Neural progenitor cell (in vitro differentiated cells): ENCODE measurements at regions not wholly inside any gene's neighbourhood (a gene's known extent, or its start where the extent isn't known, plus 50 kb on each side); places are given as distances from the start of the nearest gene placed in this dataset.

ENCODE experiments used
- DNase-seq: peaks from one replicate; pipeline ENCODE4 v3.0.0-alpha.2; 2016; ENCODE audit warnings: low spot score
- H2AFZ ChIP-seq: fragments of 200-600 bp; sonication (generic); replicated peaks from 2 replicates; pipeline ENCODE4 v1.6.1; 2016; ENCODE audit warnings: antibody characterized with exemption
- H3F3A ChIP-seq: fragments of 200-600 bp; sonication (generic); 2 replicates; pipeline ENCODE4 v1.6.1; 2016; ENCODE audit warnings: antibody characterized with exemption, low read depth
- H3K27ac ChIP-seq: fragments of 200-600 bp; sonication (generic); 2 replicates; pipeline ENCODE4 v1.5.1; 2016; ENCODE audit warnings: mild to moderate bottlenecking
- H3K27me3 ChIP-seq: fragments of 200-600 bp; sonication (generic); 2 replicates; pipeline ENCODE4 v1.6.1; 2016; ENCODE audit warnings: mild to moderate bottlenecking, moderate library complexity
- H3K36me3 ChIP-seq: fragments of 200-600 bp; sonication (generic); 2 replicates; pipeline ENCODE4 v1.5.1; 2016
- H3K4me1 ChIP-seq: fragments of 200-600 bp; sonication (generic); 2 replicates; pipeline ENCODE4 v1.6.1; 2016; ENCODE audit warnings: mixed run types
- H3K4me2 ChIP-seq: fragments of 200-600 bp; sonication (generic); 2 replicates; pipeline ENCODE4 v1.6.1; 2016
- H3K4me3 ChIP-seq: fragments of 200-600 bp; sonication (generic); 2 replicates; pipeline ENCODE4 v1.5.1; 2016
- H3K79me2 ChIP-seq: fragments of 200-600 bp; sonication (generic); 2 replicates; pipeline ENCODE4 v1.6.1; 2016; ENCODE audit warnings: low read depth
- H3K9ac ChIP-seq: fragments of 200-600 bp; sonication (generic); 2 replicates; pipeline ENCODE4 v1.6.1; 2016
- H3K9me3 ChIP-seq: fragments of 200-600 bp; sonication (generic); 2 replicates; pipeline ENCODE4 v1.5.1; 2016; ENCODE audit warnings: low read depth
- H4K20me1 ChIP-seq: fragments of 200-600 bp; sonication (generic); 2 replicates; pipeline ENCODE4 v1.6.1; 2016; ENCODE audit warnings: low read depth
- H3K27ac Mint-ChIP-seq: 3 replicates; pipeline ENCODE4 v1.8.0; 2021; ENCODE audit warnings: mixed read lengths
- H3K27me3 Mint-ChIP-seq: 2 replicates; pipeline ENCODE4 v1.8.0; 2022; ENCODE audit warnings: low read depth, mild to moderate bottlenecking, inconsistent platforms, moderate library complexity, mixed read lengths; ENCODE audit not compliant: insufficient read depth
- H3K36me3 Mint-ChIP-seq: 3 replicates; pipeline ENCODE4 v1.8.0; 2021; ENCODE audit warnings: mixed read lengths
- H3K4me1 Mint-ChIP-seq: 3 replicates; pipeline ENCODE4 v1.8.0; 2021; ENCODE audit warnings: mixed read lengths
- H3K4me3 Mint-ChIP-seq: 3 replicates; pipeline ENCODE4 v1.8.0; 2021; ENCODE audit warnings: mild to moderate bottlenecking, moderate library complexity, mixed read lengths
- H3K9me3 Mint-ChIP-seq: 3 replicates; pipeline ENCODE4 v1.8.0; 2020; ENCODE audit warnings: mixed read lengths
- EZH2 ChIP-seq: fragments of 200-600 bp; sonication (generic); IDR thresholded peaks from 2 replicates; pipeline ENCODE4 v1.6.1; 2017; ENCODE audit warnings: antibody characterized with exemption, mild to moderate bottlenecking, moderate library complexity
- EZH2phosphoT487 ChIP-seq: fragments of 200-600 bp; sonication (generic); IDR thresholded peaks from 2 replicates; pipeline ENCODE4 v1.6.1; 2017; ENCODE audit warnings: antibody characterized with exemption
- TF ChIP-seq, protein P1 (sequence below): fragments of 200-600 bp; sonication (generic); IDR thresholded peaks from 2 replicates; pipeline ENCODE4 v1.5.1; 2017; ENCODE audit warnings: antibody characterized with exemption, mild to moderate bottlenecking

DNA sequence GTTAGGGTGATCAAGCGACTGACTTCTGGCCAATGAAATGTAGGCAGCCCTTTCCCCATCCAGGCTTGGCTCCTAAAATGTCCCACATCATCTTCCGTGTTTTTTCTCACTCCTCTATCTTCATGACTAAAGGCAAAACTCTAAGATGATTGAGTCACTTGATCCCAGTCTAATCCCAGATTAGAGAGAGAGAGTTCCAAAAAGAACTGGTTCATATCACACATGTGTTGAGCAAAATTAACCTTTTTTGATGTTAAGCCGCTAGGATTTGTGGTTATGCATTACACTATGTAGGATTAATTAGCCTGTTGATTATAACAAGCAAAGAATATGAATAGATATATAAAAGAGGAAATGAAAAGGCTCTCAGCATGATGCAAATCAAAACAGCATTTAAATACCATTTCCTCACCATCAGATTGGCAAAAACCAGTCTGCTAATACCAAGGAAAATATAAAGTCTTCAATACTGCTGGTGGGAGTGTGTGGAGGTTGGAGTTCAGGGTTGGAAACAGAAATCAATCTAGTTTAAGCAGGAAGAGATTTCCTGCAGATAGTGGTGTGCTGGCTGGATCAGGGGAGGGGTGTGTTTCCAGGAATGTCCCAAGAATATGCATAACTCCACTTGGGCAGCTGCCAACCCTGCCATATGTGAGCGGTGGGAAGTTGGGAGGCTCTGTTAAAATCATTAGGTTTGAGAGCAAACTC, 187.6 kb upstream of the S1PR3 start:
- no peak overlapping the region for H2AFZ ChIP-seq
- Mint-ChIP-seq H3K4me1 (peaks cover 14% of the 10 kb centered on the region), H3K36me3 (no peaks in the 10 kb centered on the region), H3K4me3 (no peak overlapping the region), H3K27ac (no peak overlapping the region), H3K27me3 (peaks cover 6% of the 10 kb centered on the region), H3K9me3 (peaks cover 3% of the 10 kb centered on the region)
- H3K9me3 ChIP-seq, result no peaks in the 10 kb centered on the region
- H3K4me2 ChIP-seq, result no peak overlapping the region
- H3K27me3 ChIP-seq, result no peaks in the 10 kb centered on the region
- no peaks in the 10 kb centered on the region for H4K20me1 ChIP-seq
- no peak for DNase-seq
- TF ChIP-seq, protein P1, sequence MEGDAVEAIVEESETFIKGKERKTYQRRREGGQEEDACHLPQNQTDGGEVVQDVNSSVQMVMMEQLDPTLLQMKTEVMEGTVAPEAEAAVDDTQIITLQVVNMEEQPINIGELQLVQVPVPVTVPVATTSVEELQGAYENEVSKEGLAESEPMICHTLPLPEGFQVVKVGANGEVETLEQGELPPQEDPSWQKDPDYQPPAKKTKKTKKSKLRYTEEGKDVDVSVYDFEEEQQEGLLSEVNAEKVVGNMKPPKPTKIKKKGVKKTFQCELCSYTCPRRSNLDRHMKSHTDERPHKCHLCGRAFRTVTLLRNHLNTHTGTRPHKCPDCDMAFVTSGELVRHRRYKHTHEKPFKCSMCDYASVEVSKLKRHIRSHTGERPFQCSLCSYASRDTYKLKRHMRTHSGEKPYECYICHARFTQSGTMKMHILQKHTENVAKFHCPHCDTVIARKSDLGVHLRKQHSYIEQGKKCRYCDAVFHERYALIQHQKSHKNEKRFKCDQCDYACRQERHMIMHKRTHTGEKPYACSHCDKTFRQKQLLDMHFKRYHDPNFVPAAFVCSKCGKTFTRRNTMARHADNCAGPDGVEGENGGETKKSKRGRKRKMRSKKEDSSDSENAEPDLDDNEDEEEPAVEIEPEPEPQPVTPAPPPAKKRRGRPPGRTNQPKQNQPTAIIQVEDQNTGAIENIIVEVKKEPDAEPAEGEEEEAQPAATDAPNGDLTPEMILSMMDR, result no peak
- TF ChIP-seq EZH2phosphoT487, result no peak
- TF ChIP-seq EZH2, result no peak
- no peak overlapping the region for H3K27ac ChIP-seq
- H3K4me3 ChIP-seq, result no peak overlapping the region
- no peaks in the 10 kb centered on the region for H3K36me3 ChIP-seq
- H3F3A ChIP-seq, result no peaks in the 10 kb centered on the region
- no peaks in the 10 kb centered on the region for H3K4me1 ChIP-seq
- H3K79me2 ChIP-seq, result no peaks in the 10 kb centered on the region
- H3K9ac ChIP-seq, result no peak overlapping the region

- Histone ChIP-seq H3K4me2 (no peak overlapping the region), H4K20me1 (no peaks in the 10 kb centered on the region), H3K27me3 (no peaks in the 10 kb centered on the region), H3K9ac (no peak overlapping the region), H3F3A (no peaks in the 10 kb centered on the region), H3K79me2 (no peaks in the 10 kb centered on the region), H3K4me1 (no peaks in the 10 kb centered on the region), H3K9me3 (no peaks in the 10 kb centered on the region), H3K27ac (no peak overlapping the region), H2AFZ (no peak overlapping the region), H3K4me3 (no peak overlapping the region), H3K36me3 (no peaks in the 10 kb centered on the region)
- H3K9me3 Mint-ChIP-seq, result peaks cover 3% of the 10 kb centered on the region
- H3K36me3 Mint-ChIP-seq, result no peaks in the 10 kb centered on the region
- H3K4me3 Mint-ChIP-seq, result no peak overlapping the region
- peaks cover 14% of the 10 kb centered on the region for H3K4me1 Mint-ChIP-seq
- TF ChIP-seq EZH2phosphoT487 (no peak), EZH2 (no peak)
- TF ChIP-seq, protein P1, result no peak
- H3K27me3 Mint-ChIP-seq, result peaks cover 6% of the 10 kb centered on the region
- no peak overlapping the region for H3K27ac Mint-ChIP-seq
- no peak for DNase-seq
These were observed 187.0 kb upstream of the S1PR3 start for GRCh38 chr9:88804254-88804596.

GRCh38 chr9:88805217-88805943, 185.9 kb upstream of the S1PR3 start:
- Histone ChIP-seq H3K27me3 (no peaks in the 10 kb centered on the region), H3K4me3 (no peak overlapping the region), H3K4me2 (no peak overlapping the region), H3K9ac (no peak overlapping the region), H2AFZ (no peak overlapping the region), H3K79me2 (no peaks in the 10 kb centered on the region), H3K9me3 (no peaks in the 10 kb centered on the region), H3K36me3 (no peaks in the 10 kb centered on the region), H3K27ac (no peak overlapping the region), H3K4me1 (no peaks in the 10 kb centered on the region), H4K20me1 (no peaks in the 10 kb centered on the region), H3F3A (no peaks in the 10 kb centered on the region)
- H3K36me3 Mint-ChIP-seq, result no peaks in the 10 kb centered on the region
- peaks cover 6% of the 10 kb centered on the region for H3K9me3 Mint-ChIP-seq
- no peak overlapping the region for H3K4me3 Mint-ChIP-seq
- TF ChIP-seq, protein P1, result no peak
- TF ChIP-seq EZH2phosphoT487, result no peak
- H3K27me3 Mint-ChIP-seq, result peaks cover 7% of the 10 kb centered on the region
- no peak for DNase-seq
- no peak overlapping the region for H3K27ac Mint-ChIP-seq
- peaks cover 9% of the 10 kb centered on the region for H3K4me1 Mint-ChIP-seq
